ENCODE measurements at regions not wholly inside any gene's neighbourhood (a gene's known extent, or its start where the extent isn't known, plus 50 kb on each side); places are given as distances from the start of the nearest gene placed in this dataset.

DNA sequence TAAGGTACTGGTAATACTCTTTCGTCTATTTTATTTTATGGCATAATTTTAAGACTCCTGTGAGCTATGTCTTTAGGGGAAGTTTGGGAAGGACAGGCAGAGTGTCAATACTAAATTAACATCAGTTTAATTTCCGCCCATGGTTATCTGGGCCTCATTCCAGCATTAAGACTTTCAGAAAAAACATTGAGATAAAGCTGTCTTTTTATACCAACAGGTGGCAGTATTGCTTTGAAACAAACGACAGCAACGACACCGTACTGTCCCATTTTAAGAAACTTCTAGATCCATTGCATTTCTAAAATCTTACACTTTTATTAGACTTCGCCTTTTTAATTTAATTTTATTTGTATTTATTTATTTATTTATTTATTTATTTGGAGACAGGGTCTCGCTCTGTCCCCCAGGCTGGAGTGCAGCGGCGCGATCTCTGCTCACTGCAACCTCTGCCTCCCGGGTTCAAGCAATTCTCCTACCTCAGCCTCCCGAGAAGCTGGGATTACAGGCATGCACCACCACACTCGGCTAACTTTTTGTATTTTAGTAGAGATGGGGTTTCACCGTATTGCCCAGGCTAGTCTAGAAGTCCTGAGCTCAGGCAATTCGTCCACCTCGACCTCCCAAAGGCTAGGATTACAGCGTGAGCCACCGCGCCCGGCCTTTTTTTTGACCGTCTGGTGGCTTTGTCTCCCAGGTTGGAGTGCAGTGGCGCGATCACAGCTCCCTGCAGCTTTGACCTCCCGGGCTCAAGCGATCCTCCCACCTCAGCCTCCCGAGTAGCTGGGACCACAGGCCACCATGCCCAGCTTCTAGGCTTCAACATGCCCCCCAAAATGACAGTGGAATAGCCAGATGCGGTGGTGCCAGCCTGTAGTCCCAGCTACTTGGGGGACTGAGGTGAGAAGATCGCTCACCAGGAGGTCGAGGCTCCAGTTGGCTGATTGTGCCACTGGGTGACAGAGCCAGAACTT, 78.7 kb upstream of the C1GALT1 start:
- peak in 4 of 42 donors; percentile 3 to 34 (median 20) for DNase-seq
- intact Hi-C loops (cut with DNase I), result loop anchor here (5.0 to 10.0 kb wide), 2 partner anchors 321 to 439 kb away; no protein-coding TSS in a partner anchor

DNA sequence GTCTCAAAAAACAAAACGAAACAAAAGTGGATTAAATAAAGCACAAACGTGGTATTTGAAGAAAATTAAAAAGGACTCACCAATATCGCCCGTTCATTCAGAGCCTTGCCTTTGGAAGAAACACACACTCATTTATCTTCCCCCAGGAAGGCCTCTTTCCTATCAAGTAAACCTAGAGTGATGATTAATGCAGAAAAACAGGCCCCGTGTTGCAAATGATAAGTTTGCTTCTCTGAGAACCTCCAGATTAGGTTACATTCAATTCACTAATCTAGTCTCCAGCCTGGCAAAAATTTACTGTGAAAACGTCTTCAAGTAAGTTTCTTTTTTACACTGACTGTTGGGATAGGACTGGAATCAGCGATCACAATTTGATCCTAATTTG, 78.0 kb upstream of the C1GALT1 start:
- intact Hi-C loops (cut with DNase I), result loop anchor here (5.0 to 10.0 kb wide), 2 partner anchors 320 to 438 kb away; no protein-coding TSS in a partner anchor

DNA sequence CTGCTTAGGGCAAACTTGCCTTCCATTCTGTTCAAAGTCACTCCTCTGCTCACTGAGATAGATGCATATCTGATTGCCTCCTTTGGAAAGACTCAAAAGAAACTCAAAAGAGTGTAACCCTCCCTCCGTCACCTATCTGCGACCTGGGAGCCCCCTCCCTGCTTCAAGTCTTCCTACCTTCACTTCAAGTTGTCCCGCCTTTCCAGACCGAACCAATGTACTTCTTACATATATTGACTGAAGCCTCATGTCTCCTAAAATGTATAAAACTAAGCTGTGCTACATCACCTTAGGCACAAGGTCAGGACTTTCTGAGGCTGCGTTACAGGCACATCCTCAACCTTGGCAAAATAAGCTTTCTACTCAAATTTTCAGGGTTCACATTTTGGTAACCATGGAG, 77.4 kb upstream of the C1GALT1 start:
- intact Hi-C loops (cut with DNase I), result loop anchor here (5.0 to 10.0 kb wide), 2 partner anchors 320 to 437 kb away; no protein-coding TSS in a partner anchor

More for the DNA sequence above, 78.0 kb upstream of the C1GALT1 start:
- no peak for DNase-seq

DNA sequence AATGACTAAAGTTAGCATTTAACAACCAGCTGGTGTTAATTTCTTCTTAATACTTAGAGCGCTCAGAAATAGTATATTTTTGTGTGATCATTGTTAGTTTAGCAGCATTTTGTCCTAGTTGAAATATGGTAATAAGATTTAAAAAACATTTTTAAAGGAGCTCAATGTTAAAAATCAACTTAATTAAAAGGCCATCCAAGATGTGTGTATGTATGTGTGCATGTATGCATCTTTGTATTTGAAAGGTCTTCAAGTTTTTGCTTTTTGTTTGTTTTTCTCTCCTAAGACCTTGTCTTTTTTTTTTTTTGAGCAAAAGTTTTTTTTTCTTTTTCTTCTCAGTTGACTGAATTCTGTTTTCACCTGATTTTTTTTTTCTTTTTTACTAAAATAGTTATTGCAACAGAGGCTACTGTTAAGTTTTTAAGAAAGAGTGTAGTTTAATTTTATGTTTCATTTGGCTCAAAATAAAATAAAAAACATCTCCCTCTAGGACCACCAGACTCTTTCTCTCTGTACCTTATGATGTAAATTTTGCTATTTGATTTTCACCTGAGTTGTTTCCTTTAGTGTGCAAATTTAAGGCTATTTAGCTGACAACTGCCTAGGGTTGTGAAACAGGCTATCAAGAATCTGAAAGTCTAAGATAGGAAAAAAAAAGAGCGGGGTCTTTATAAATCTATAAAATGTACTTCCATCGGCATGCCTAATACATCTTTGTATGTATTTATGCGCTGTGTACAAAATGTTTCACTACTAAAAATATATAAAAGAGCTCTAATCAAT, 76.4 kb upstream of the C1GALT1 start:
- intact Hi-C loops (cut with DNase I), result loop anchor here (10.0 kb wide), 1 partner anchor 319 kb away; no protein-coding TSS in a partner anchor
- DNase-seq, result no peak

More for the DNA sequence above, 77.4 kb upstream of the C1GALT1 start:
- DNase-seq, result no peak

DNA sequence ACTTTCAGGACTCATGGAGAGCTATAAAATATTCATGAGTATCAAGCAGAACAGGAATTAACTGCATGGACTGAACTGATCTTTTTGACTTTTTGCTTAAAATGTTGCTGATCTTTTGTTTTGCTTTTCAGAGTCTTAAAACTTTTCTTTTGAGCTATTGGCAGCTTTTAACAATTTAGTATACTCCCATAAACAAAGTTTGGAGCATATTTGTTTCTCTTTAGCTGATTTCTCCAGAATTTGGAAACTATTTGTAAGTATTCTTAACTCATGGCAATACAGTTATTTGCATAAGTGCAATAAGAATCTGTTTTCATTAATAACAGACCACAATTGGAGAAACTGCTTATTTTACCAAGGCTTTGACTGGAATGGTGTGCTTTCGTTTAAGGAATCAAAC, 73.4 kb upstream of the C1GALT1 start:
- DNase-seq, result no peak
- intact Hi-C loops (cut with DNase I), result loop anchor here (10.0 kb wide), 1 partner anchor 316 kb away; no protein-coding TSS in a partner anchor

DNA sequence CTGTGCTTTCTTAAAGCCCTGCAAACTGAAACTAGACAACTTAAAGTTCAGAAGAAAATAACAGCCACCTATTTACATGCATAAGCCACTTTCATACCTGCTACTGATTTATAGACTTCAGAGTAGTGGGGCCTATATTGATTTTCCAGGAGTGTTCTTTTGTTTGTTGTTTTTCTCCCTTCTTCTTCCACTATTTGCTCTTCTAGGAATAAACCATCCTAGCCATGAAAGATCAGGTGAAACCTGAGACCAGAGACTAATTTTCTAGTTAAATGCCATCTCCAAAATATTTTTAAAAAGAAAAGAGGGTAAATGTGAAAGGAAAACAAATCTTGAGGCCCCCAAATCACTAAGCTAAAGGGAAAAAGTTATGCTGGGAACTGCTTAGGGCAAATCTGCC, 72.4 kb upstream of the C1GALT1 start:
- no peak for DNase-seq
- intact Hi-C loops (cut with DNase I), result loop anchor here (10.0 kb wide), 1 partner anchor 315 kb away; no protein-coding TSS in a partner anchor

DNA sequence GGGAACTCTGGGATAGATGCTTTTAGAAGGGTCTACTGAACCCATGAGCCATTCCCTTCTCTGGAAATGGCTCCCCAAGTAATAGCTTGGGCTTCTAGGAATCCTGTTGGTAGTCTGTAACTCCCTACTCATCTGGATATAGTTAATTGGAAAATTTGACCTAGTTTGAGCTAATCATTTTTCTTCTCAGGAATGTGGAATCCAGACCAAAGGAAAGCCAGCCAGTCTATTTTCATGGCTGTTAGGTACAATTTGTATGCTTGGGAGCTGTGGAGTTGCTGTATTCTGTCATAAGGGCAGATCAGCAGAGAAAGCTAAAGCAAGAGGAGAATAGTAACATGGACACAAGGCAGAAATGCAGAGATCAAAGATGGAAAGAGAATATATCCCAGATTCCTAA, 71.6 kb upstream of the C1GALT1 start:
- no peak for DNase-seq

DNA sequence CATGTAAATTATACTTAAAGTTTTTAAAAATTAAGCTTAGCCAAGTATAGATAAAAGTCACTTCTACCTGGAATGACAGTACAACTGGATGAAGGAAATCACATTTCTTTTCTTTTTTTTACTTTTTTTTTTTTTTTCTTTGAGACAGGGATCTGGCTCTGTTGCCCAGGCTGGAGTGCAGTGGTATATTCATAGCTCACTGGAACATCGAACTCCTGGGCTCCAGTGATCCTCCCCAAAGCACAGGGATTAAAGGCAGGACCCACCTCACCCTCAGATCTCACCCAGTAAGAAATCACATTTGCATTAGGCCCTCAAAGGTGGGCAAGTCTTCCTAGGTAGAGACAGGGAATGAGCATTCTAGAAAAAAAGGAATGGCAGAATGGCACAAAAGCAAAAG, 69.5 kb upstream of the C1GALT1 start:
- no peak for DNase-seq
- intact Hi-C loops (cut with DNase I), result no loop called here

More for the DNA sequence above, 71.6 kb upstream of the C1GALT1 start:
- intact Hi-C loops (cut with DNase I), result no loop called here

DNA sequence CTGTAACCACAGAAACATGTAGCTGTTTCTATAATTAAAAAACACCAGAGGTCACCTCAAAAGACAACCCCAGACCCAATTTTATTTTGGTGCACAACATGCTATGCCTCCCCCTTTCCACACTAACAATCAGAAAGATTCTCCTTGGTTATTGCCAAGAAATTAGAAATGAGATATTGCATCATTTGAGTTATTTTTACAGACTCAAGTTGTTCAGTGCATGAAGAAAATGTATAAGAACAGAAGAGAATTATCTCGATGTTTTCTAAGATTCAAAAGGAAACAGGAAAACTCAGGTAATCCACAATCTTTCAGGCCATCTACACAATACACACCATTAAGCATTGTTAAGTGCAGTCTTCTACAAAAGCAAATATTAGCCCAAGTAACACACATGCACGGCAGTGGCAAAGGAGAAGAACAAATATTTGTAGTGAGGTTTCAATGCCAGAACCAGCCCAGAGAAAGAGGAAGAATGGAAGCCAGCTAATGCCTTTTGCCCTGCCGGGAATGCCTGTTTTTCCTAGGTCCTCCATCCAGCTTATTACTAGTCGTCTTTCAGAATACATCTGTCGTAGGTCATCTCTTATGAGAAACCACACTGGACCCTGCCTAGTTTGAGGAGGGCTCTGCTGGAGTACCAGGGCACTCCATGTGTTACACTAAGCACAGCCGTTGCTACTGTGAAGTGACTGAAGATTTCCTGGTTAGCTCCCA, 67.6 kb upstream of the C1GALT1 start:
- intact Hi-C loops (cut with DNase I), result no loop called here
- DNase-seq, result no peak

DNA sequence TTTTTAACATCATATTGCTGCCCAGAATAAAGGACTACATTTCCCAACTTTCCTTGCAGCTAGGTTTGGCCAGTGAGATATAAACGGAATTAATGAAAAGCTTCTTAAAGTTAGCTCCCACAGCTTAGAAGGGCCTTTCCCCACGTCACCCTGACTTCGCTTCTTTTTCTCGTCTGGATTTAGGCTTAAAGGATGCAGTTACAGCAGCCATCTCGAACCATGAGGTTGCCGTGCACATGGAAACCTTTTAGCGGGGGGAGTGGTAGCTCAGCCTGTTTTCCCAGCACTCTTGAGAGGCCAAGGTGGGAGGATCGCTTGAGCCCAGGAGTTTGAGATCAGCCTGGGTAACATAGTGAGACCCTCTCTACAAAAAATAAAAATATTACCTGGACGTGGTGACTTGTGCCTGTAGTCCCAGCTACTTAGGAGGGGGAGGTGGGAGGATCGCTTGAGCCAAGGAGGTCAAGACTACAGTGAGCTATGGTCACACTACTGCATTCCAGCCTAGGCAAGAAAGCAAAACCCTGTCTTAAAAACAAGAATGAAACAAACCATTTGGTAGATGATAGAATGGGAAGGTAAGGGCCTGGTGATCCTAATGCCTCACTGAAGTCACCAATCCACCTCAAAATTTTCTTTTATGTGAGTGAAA, 64.3 kb upstream of the C1GALT1 start:
- DNase-seq, result no peak
- intact Hi-C loops (cut with DNase I), result no loop called here

DNA sequence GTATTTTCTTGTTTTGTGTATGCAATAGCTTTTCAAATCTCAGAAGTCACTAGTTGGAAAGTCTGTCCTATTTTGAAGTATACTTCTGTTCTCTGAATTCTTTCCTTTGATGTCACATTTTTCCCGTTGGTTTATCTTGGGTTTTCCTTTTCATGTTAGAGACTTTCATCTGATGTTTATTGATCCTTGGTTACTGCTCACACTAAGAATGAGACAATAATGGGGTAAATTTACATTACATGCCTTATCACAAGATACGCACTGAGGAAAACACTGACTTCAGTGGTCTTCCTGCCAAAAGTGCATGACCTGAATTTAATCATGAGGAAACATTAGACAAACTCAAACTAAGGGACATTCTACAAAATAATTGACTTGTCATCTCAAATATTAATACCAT, 63.5 kb upstream of the C1GALT1 start:
- intact Hi-C loops (cut with DNase I), result no loop called here
- DNase-seq, result no peak

DNA sequence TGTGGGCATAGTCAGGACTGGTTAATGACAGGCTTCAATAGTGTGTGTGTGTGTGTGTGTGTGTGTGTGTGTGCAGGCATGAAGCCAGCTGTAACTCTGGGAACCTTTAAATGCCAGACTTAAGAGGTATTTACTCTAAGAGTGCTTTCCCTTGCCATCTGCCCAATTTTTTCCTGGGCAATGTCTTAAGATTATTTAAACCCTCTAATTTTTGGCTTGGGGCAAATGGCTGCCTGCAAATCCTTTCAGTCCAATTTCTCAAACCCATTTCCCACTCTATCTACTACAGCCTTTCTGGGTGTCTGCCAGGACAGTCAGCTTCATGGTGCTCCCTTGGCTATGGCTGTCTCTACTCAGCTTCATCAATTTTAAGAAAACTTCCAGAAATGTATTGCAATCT, 62.6 kb upstream of the C1GALT1 start:
- no peak for DNase-seq
- intact Hi-C loops (cut with DNase I), result no loop called here

DNA sequence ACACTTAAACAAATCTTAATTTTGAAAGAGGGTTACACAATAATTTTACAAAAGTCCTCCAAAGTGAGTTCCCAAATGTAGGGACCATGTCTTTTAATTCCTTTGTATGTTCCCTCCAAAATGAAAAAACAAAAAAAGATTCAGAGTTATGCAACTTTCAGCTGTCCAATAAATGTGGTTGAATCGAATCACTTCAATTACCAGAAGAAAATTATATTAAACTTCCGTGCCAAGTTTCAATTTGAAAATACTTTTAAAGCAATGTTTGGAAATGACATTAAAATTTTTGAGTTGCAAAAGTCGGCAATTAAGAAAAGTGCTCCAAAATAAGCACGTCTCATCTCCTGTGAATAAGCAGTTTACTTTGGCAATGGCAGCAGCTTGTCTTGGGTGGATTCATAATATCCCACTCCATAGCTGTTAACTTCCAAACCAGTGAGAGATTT, 60.3 kb upstream of the C1GALT1 start:
- DNase-seq, result no peak

DNA sequence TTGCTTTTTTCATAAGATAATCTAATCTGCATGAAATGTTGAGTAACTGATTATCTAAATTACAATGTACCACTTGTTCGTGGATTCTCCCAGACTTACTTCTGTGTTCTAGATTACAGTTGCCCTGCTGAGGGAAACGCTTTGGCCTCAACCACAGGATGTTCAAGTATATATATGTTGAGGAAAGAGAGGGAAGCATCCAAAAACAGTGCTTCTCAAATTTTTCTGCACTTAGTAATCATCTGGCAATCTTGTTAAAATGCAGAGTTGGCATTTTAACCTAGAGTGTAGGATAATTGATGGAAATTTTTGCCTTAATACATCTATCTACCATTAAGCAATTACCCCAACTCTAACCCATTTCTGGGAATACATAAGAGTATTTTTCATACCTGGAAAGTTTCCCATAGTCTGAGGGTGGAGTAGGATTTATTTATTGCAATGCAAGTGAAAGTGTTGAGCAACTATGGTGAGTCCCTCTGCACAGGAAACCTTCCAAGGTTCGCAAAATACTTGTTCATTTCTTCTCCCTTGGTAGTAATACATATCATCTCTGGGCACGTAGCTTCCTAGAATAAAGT, 59.6 kb upstream of the C1GALT1 start:
- intact Hi-C loops (cut with DNase I), result no loop called here
- no peak for DNase-seq

More for the DNA sequence above, 60.3 kb upstream of the C1GALT1 start:
- intact Hi-C loops (cut with DNase I), result no loop called here

DNA sequence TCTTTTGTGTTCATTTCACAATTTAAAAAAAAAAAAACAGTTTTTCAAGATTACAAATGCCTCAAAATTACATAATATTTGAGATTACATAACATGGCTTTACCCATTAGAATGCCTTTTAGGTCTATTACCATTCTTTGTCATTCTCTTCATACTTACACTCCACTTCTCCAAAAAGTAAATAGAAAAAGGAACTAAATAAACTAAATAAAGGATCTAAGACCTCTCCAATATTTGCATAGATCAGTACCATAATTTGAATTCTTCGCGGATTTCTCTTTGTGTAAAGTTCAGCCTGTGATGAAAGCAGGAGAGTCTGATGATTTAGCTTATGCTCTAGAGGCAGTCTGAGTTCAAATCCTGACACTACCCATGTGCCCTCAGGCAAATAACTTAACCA, 56.4 kb upstream of the C1GALT1 start:
- no peak for DNase-seq
- intact Hi-C loops (cut with DNase I), result no loop called here

DNA sequence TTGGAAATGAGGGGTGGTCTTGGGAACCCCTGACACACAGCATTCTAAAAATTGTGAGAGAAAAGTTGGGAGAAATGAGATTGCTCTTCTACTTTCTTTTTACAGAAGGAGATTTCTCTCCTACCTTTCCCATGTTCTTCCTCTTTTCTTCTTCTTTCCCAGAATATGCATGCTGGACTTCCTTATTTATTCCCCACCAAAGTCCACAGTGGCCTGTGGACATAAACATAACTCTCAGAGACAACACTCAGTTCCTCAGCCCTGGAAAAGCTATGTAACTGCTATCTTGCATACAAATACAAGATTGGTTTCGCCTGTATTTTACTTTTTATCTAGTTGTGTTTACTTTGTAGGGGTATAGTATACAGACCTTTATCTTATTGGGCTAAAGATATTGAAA, 54.6 kb upstream of the C1GALT1 start:
- intact Hi-C loops (cut with DNase I), result no loop called here
- no peak for DNase-seq

DNA sequence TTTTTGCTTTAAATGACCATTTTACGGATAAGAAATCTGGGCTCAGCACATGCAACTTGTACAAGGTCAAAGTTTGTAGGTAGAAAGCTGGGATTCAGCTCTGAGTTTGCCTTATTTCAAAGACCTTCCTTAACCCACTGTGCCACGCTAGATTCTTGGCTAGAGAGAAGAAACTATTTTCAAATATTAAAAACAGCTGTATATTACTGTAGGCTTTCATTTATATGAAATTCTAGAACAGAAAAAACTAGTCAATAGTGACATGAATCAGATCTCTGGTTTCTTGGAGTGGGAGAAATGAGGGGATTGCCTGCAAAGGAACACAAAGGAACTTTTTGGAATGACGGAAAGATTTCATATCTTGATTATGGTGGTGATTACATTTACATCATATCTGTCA, 53.0 kb upstream of the C1GALT1 start:
- no peak for DNase-seq

DNA sequence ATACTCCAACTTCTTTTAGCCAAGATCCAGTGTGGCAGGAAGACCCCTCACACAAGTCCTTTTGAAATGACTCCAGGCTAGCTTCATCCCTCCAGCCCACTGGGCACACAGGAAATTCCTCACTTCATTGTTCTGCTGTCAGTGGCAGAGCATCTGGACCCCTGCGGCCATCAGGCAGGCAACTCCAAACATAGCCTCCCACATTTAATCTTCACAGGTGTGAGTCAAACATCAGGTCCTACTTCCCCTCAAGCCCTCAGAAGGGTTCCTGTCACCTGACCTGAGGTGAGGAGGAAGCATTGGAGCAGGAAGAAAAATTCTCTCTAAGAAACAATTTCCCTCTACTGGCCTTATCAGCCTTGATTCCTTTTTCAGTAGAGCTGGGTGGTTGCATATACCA, 51.1 kb upstream of the C1GALT1 start:
- intact Hi-C loops (cut with DNase I), result no loop called here
- DNase-seq, result no peak

More for the DNA sequence above, 53.0 kb upstream of the C1GALT1 start:
- intact Hi-C loops (cut with DNase I), result no loop called here
